ENCODE measurements at regions not wholly inside any gene's neighbourhood (a gene's known extent, or its start where the extent isn't known, plus 50 kb on each side); places are given as distances from the start of the nearest gene placed in this dataset.

GRCh38 chr9:106775960-106776359 is 87.0 kb upstream of the ZNF462 start:
- DNase-seq (ENCODE audit: low spot score): no peak
- Mint-ChIP-seq H3K4me1 (no peaks in the 10 kb centered on the region), H3K36me3 (no peaks in the 10 kb centered on the region), H3K27ac (no peak overlapping the region), H3K4me3 (no peak overlapping the region), H3K9me3 (no peaks in the 10 kb centered on the region), H3K27me3 (ENCODE audit: insufficient read depth, low read depth) (peaks cover 2% of the 10 kb centered on the region)
- no peak overlapping the region for H3K4me2 ChIP-seq
- no peaks in the 10 kb centered on the region for H3K4me1 ChIP-seq
- no peak overlapping the region for H3K9ac ChIP-seq
- H3K36me3 ChIP-seq: no peaks in the 10 kb centered on the region
- no peak overlapping the region for H3K27ac ChIP-seq
- H2AFZ ChIP-seq (replicated peaks): no peak overlapping the region
- no peaks in the 10 kb centered on the region for H3K27me3 ChIP-seq
- no peaks in the 10 kb centered on the region for H3K79me2 ChIP-seq (ENCODE audit: low read depth)
- TF ChIP-seq CTCF (IDR thresholded peaks at IDR 0.05) (no peak), EZH2phosphoT487 (IDR thresholded peaks at IDR 0.05) (no peak), EZH2 (IDR thresholded peaks at IDR 0.05) (no peak)
- no peaks in the 10 kb centered on the region for H4K20me1 ChIP-seq (ENCODE audit: low read depth)
- H3K9me3 ChIP-seq (ENCODE audit: low read depth): no peaks in the 10 kb centered on the region
- H3F3A ChIP-seq (ENCODE audit: low read depth): no peaks in the 10 kb centered on the region
- no peak overlapping the region for H3K4me3 ChIP-seq

- Mint-ChIP-seq H3K9me3 (no peaks in the 10 kb centered on the region), H3K4me3 (no peak overlapping the region), H3K4me1 (peaks cover 6% of the 10 kb centered on the region), H3K36me3 (no peaks in the 10 kb centered on the region), H3K27ac (no peak overlapping the region), H3K27me3 (ENCODE audit: insufficient read depth, low read depth) (peaks cover 1% of the 10 kb centered on the region)
- Histone ChIP-seq H3K9ac (no peak overlapping the region), H2AFZ (replicated peaks) (peak overlapping the region; percentile 11), H3K4me3 (no peak overlapping the region), H4K20me1 (ENCODE audit: low read depth) (no peaks in the 10 kb centered on the region), H3K27ac (no peak overlapping the region), H3K79me2 (ENCODE audit: low read depth) (no peaks in the 10 kb centered on the region), H3K4me1 (no peaks in the 10 kb centered on the region), H3K4me2 (no peak overlapping the region), H3K36me3 (no peaks in the 10 kb centered on the region), H3K27me3 (no peaks in the 10 kb centered on the region), H3K9me3 (ENCODE audit: low read depth) (no peaks in the 10 kb centered on the region), H3F3A (ENCODE audit: low read depth) (no peaks in the 10 kb centered on the region)
- TF ChIP-seq EZH2 (IDR thresholded peaks at IDR 0.05) (no peak), EZH2phosphoT487 (IDR thresholded peaks at IDR 0.05) (no peak), CTCF (IDR thresholded peaks at IDR 0.05) (no peak)
- no peak for DNase-seq (ENCODE audit: low spot score)
Measured at GRCh38 chr9:106779796-106780195, 83.2 kb upstream of the ZNF462 start.

DNA sequence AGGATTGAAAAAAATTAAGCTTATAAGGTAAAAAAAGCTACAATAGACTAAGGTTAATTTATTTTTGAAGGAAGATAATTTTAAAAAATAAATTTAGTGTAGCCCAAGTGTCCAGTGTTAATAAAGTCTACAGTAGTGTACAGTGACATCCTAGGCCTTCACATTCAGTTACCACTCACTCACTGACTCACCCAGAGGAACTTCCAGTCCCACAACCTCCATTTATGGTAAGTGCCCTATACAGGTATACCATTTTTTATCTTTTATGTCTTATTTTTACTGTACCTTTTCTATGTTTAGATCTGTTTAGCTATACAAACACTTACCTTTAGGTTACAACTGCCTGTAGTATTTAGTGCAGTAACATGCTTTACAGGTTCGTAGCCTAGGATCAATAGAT is 79.8 kb upstream of the ZNF462 start:
- Histone ChIP-seq H3K9me3 (ENCODE audit: low read depth) (no peaks in the 10 kb centered on the region), H3F3A (ENCODE audit: low read depth) (no peaks in the 10 kb centered on the region), H4K20me1 (ENCODE audit: low read depth) (no peaks in the 10 kb centered on the region), H3K4me1 (peaks cover 6% of the 10 kb centered on the region), H3K36me3 (no peaks in the 10 kb centered on the region), H2AFZ (replicated peaks) (no peak overlapping the region), H3K27me3 (no peaks in the 10 kb centered on the region), H3K79me2 (ENCODE audit: low read depth) (no peaks in the 10 kb centered on the region), H3K27ac (no peak overlapping the region), H3K9ac (no peak overlapping the region), H3K4me2 (no peak overlapping the region), H3K4me3 (no peak overlapping the region)
- no peak overlapping the region for H3K4me3 Mint-ChIP-seq
- no peak overlapping the region for H3K27ac Mint-ChIP-seq
- no peaks in the 10 kb centered on the region for H3K27me3 Mint-ChIP-seq (ENCODE audit: insufficient read depth, low read depth)
- TF ChIP-seq EZH2phosphoT487 (IDR thresholded peaks at IDR 0.05) (no peak), CTCF (IDR thresholded peaks at IDR 0.05) (no peak), EZH2 (IDR thresholded peaks at IDR 0.05) (no peak)
- H3K36me3 Mint-ChIP-seq: no peaks in the 10 kb centered on the region
- peaks cover 10% of the 10 kb centered on the region for H3K4me1 Mint-ChIP-seq
- no peak for DNase-seq (ENCODE audit: low spot score)
- H3K9me3 Mint-ChIP-seq: no peaks in the 10 kb centered on the region

All from neural progenitor cell (in vitro differentiated cells).